Suprapubic skin (tissue), 4 donors: ENCODE measurements at regions not wholly inside any gene's neighbourhood (a gene's known extent, or its start where the extent isn't known, plus 50 kb on each side); places are given as distances from the start of the nearest gene placed in this dataset.

Source experiments
- EP300 ChIP-seq: sonication (generic); formaldehyde crosslinking; IDR thresholded peaks from one replicate; pipeline ENCODE4 v1.6.1; 2017; ENCODE audit warnings: antibody characterized with exemption
- POLR2A ChIP-seq, 2 donors: fragments of 450-650 bp; IDR thresholded peaks; one replicate each; pipeline ENCODE4 v1.6.1; 2017; ENCODE audit warnings: antibody characterized with exemption in 2 of 2, mild to moderate bottlenecking in 2 of 2, moderate library complexity in 2 of 2
- POLR2AphosphoS5 ChIP-seq, 3 donors: sonication (generic); formaldehyde crosslinking; IDR thresholded peaks; one replicate each; pipeline ENCODE4 v1.6.1; 2017; ENCODE audit warnings: antibody characterized with exemption in 3 of 3
- TF ChIP-seq, protein P1 (sequence below), 2 donors: fragments of 200-600 bp in 1 of 2; fragments of 450-650 bp in 1 of 2; sonication (generic) in 1 of 2; IDR thresholded peaks; one replicate each; pipeline ENCODE4 v1.5.1; 2016 to 2019; ENCODE audit warnings: antibody characterized with exemption in 2 of 2, mild to moderate bottlenecking in 1 of 2, moderate library complexity in 1 of 2

DNA sequence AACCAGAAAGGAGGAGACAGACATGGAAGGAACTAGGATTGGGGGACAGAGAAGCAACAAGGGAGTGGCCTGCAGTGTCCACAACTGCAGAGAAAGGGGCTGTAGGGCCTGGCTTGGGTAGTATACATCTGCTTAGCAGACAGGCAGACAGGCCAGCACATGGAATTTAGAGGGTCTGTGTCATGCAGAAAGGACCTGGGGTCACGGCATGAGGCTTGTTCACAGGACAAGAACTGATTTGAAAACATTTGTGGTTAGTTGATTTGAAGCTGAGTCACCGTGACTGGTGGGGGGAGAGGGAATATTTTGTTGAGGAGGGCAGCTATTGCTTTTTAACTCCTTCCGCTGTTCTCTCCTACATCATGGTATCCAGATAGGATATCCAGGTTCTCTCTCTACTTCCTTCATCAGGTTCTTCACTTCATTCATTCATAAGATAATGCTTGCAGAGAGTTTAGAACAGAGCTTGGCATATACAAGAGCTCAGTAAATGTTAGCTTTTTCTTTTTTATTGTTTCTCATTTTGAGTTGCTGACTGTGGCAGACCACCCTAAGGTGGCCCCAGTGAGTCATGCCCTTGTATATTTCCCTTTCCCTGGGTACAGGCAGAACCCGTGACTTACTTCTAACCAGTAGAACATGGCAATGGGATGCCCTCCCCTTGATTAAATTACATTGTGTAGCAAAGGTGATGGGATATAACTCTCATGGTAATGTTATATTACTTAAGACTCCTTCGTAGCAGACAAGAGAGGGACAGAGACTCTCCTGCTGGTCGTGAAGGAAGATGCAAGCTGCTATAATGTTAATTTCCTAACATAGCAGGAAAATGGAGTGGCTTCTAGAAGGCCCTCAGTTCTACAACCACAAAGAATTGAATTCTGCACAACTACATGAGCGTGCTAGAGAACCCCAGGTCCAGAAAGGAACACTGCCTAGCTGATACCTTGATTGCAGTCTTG is 95.0 kb upstream of the NMNAT3 start:
- TF ChIP-seq, protein P1, sequence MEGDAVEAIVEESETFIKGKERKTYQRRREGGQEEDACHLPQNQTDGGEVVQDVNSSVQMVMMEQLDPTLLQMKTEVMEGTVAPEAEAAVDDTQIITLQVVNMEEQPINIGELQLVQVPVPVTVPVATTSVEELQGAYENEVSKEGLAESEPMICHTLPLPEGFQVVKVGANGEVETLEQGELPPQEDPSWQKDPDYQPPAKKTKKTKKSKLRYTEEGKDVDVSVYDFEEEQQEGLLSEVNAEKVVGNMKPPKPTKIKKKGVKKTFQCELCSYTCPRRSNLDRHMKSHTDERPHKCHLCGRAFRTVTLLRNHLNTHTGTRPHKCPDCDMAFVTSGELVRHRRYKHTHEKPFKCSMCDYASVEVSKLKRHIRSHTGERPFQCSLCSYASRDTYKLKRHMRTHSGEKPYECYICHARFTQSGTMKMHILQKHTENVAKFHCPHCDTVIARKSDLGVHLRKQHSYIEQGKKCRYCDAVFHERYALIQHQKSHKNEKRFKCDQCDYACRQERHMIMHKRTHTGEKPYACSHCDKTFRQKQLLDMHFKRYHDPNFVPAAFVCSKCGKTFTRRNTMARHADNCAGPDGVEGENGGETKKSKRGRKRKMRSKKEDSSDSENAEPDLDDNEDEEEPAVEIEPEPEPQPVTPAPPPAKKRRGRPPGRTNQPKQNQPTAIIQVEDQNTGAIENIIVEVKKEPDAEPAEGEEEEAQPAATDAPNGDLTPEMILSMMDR (IDR thresholded peaks at IDR 0.05): no peak
- no peak for TF ChIP-seq EP300
- TF ChIP-seq POLR2AphosphoS5 (IDR thresholded peaks at IDR 0.05): no peak
- TF ChIP-seq POLR2A (IDR thresholded peaks at IDR 0.05): no peak
